ENCODE measurements at regions not wholly inside any gene's neighbourhood (a gene's known extent, or its start where the extent isn't known, plus 50 kb on each side); places are given as distances from the start of the nearest gene placed in this dataset.

DNA sequence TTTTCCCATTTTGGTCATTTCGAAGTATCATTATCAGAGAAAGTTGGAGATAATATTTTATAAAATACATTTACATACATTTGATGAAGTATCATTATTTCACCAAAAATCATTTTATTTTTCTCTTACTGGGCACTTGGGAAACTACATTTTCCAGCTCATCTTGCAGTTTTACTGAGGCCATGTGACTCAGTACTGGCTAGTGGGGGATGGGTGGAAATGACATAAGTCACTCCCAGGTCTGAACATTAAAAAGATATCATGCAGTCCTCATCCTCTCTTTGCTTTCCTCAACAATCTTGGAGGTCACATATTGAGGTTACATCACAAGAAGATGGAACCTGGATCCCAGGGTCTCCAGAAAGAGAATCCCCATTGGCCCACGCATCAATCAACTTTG lies 84.1 kb downstream of the CD24 start (continued):
- TF ChIP-seq ARHGAP35 (IDR thresholded peaks at IDR 0.05; ENCODE audit: partially characterized antibody) (no peak), YBX1 (IDR thresholded peaks at IDR 0.05) (no peak), TBP (optimal IDR thresholded peaks at IDR 0.05; ENCODE audit: low read depth, low read length) (no peak), HOMEZ (CRISPR knock-in tag; IDR thresholded peaks at IDR 0.05) (no peak), NR2F6 (CRISPR knock-in tag; IDR thresholded peaks at IDR 0.05) (no peak), HOXB6 (CRISPR knock-in tag; IDR thresholded peaks at IDR 0.05; ENCODE audit: borderline replicate concordance) (no peak), HCFC1 (IDR thresholded peaks at IDR 0.05; ENCODE audit: low read depth, low read length) (0 out of 2 replicates have a peak, but pooled peaks have one; percentile 12), SMC3 (conservative IDR thresholded peaks at IDR 0.05; ENCODE audit: insufficient read depth, low read depth, low read length) (no peak), LEF1 (IDR thresholded peaks at IDR 0.05) (0 out of 2 replicates have a peak, but pooled peaks have one; percentile 26), NR1H2 (CRISPR knock-in tag; IDR thresholded peaks at IDR 0.05) (no peak), TFAM (CRISPR knock-in tag; conservative IDR thresholded peaks at IDR 0.05) (no peak), ATF7 (IDR thresholded peaks at IDR 0.05) (peak; percentile 35; the same call in 1 of the 2 replicates), COPS2 (conservative IDR thresholded peaks at IDR 0.05) (no peak), NR2C2 (CRISPR knock-in tag; IDR thresholded peaks at IDR 0.05) (no peak), NR2C2 (tag; IDR thresholded peaks at IDR 0.05) (no peak), NCOA6 (IDR thresholded peaks at IDR 0.05) (no peak), FOSL1 (tag; conservative IDR thresholded peaks at IDR 0.05) (peak; percentile 59), NR3C1 (CRISPR knock-in tag; IDR thresholded peaks at IDR 0.05) (no peak), CBFA2T2 (conservative IDR thresholded peaks at IDR 0.05) (0 out of 2 replicates have a peak, but pooled peaks have one; percentile 13), MCM3 (IDR thresholded peaks at IDR 0.05) (no peak), ARID3A (IDR thresholded peaks at IDR 0.05; ENCODE audit: borderline replicate concordance, low read depth, low read length) (0 out of 2 replicates have a peak, but pooled peaks have one; percentile 22), ZNF324 (CRISPR knock-in tag; IDR thresholded peaks at IDR 0.05) (no peak), KLF13 (tag; IDR thresholded peaks at IDR 0.05; ENCODE audit: borderline replicate concordance, low read depth) (no peak), GABPA (tag; conservative IDR thresholded peaks at IDR 0.05; ENCODE audit: low read depth) (no peak)
- TF ChIP-seq, protein P1, sequence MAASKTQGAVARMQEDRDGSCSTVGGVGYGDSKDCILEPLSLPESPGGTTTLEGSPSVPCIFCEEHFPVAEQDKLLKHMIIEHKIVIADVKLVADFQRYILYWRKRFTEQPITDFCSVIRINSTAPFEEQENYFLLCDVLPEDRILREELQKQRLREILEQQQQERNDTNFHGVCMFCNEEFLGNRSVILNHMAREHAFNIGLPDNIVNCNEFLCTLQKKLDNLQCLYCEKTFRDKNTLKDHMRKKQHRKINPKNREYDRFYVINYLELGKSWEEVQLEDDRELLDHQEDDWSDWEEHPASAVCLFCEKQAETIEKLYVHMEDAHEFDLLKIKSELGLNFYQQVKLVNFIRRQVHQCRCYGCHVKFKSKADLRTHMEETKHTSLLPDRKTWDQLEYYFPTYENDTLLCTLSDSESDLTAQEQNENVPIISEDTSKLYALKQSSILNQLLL (CRISPR knock-in tag; IDR thresholded peaks at IDR 0.05; ENCODE audit: borderline replicate concordance): no peak

All from K562 (cell line).